Spleen (tissue), 11 donors: ENCODE measurements at regions not wholly inside any gene's neighbourhood (a gene's known extent, or its start where the extent isn't known, plus 50 kb on each side); places are given as distances from the start of the nearest gene placed in this dataset.

Experiments
- DNase-seq: peaks from one replicate; pipeline ENCODE4 v3.0.0-alpha.2; 2020
- H3K27ac ChIP-seq, 8 donors: fragments of 200-600 bp; sonication (generic) in 7 of 8; 1 replicate in 4 of 8; 2 replicates in 4 of 8; pipeline versions ENCODE4 v1.5.0 to v1.8.0; 2016 to 2021; ENCODE audit warnings: inconsistent platforms in 4 of 8, mild to moderate bottlenecking in 4 of 8, moderate library complexity in 1 of 8
- H3K27me3 ChIP-seq, 7 donors: fragments of 200-600 bp; sonication (generic) in 6 of 7; replicated peaks in 1 of 7; 1 replicate in 4 of 7; 2 replicates in 3 of 7; pipeline versions ENCODE4 v1.5.0 to v1.8.0; 2016 to 2021; ENCODE audit warnings: inconsistent platforms in 3 of 7, mild to moderate bottlenecking in 1 of 7
- H3K36me3 ChIP-seq, 6 donors: fragments of 200-600 bp; sonication (generic) in 5 of 6; 1 replicate in 4 of 6; 2 replicates in 2 of 6; pipeline versions ENCODE4 v1.5.0 to v1.8.0; 2016 to 2021; ENCODE audit warnings: inconsistent platforms in 2 of 6
- H3K4me1 ChIP-seq, 6 donors: fragments of 200-600 bp; sonication (generic) in 5 of 6; 1 replicate in 3 of 6; 2 replicates in 3 of 6; pipeline versions ENCODE4 v1.5.0 to v1.8.0; 2016 to 2021; ENCODE audit warnings: inconsistent platforms in 3 of 6
- H3K4me3 ChIP-seq, 8 donors: fragments of 200-600 bp; sonication (generic) in 7 of 8; 1 replicate in 4 of 8; 2 replicates in 4 of 8; pipeline versions ENCODE4 v1.5.0 to v1.8.0; 2016 to 2021; ENCODE audit warnings: inconsistent platforms in 4 of 8, mild to moderate bottlenecking in 4 of 8, moderate library complexity in 2 of 8
- H3K9me3 ChIP-seq, 8 donors: fragments of 200-600 bp; sonication (generic) in 7 of 8; 1 replicate in 4 of 8; 2 replicates in 4 of 8; pipeline versions ENCODE4 v1.5.0 to v1.8.0; 2016 to 2021; ENCODE audit warnings: inconsistent platforms in 4 of 8
- CTCF ChIP-seq, 11 experiments: fragments of 200-600 bp in 7 of 11; fragments of 450-650 bp in 4 of 11; sonication (generic) in 4 of 11; IDR thresholded peaks in 8 of 11; conservative IDR thresholded peaks in 3 of 11; 1 replicate in 7 of 11; 2 replicates in 4 of 11; pipeline versions ENCODE4 v1.4.0 to v1.8.0; 2016 to 2021; ENCODE audit warnings: antibody characterized with exemption in 11 of 11, inconsistent platforms in 4 of 11, mild to moderate bottlenecking in 1 of 11
- POLR2A ChIP-seq, 3 donors: fragments of 450-650 bp; IDR thresholded peaks; one replicate each; pipeline ENCODE4 v1.5.1; 2017; ENCODE audit warnings: antibody characterized with exemption in 3 of 3, mild to moderate bottlenecking in 1 of 3
- POLR2AphosphoS5 ChIP-seq, 3 donors: sonication (generic); formaldehyde crosslinking; IDR thresholded peaks; one replicate each; pipeline ENCODE4 v1.5.1; 2017; ENCODE audit warnings: antibody characterized with exemption in 3 of 3
- WGBS, 5 donors: extraction: QIAGEN DNeasy Blood & Tissue Kit in 3 of 5; methylation state at CpG; one replicate each; pipeline versions ENCODE4 v1.1.5 to v1.1.7; 2013 to 2018; 5-methylcytosine and 5-hydroxymethylcytosine counted together
- intact Hi-C: fragments of 100-400 bp; cut with DNase I; formaldehyde crosslinking; loops from one replicate; pipeline ENCODE4 v1.15.0; 2023; ENCODE audit warnings: low total_unique reads
- donor health status: healthy with polysubstance abuse.
- donor health status: DM: no; HTN: no; CAD: no; lungs with moderate emphysema.
- donor health status: DM: no; HTN: no; CAD: no.
- donor health status: Bipolar disorder and iron deficiency.
- donor health status: healthy.
- donor health status: DM: no; HTN: no; CAD: no.
- donor health status: DM: yes; HTN: yes; CAD: no.

GRCh38 chr6:142644866-142645265, 300.1 kb downstream of the HIVEP2 start:
- Histone ChIP-seq H3K27ac (no peak overlapping the region), H3K4me1 (no peaks in the 10 kb centered on the region), H3K9me3 (no peaks in the 10 kb centered on the region), H3K4me3 (no peak overlapping the region), H3K27me3 (peaks cover 0 to 5% (median 0%) of the 10 kb centered on the region in 7 donors), H3K36me3 (no peaks in the 10 kb centered on the region)
- DNase-seq, result no peak
- intact Hi-C loops, result no loop called here
- TF ChIP-seq CTCF (IDR thresholded peaks at IDR 0.05 in 8 of 11, conservative IDR thresholded peaks at IDR 0.05 in 3 of 11) (no peak), POLR2AphosphoS5 (IDR thresholded peaks at IDR 0.05) (no peak), POLR2A (IDR thresholded peaks at IDR 0.05) (no peak)
- 75 to 88% (median 79%) methylated on average over 3 of the region's 3 CpGs for WGBS, 5 donors

GRCh38 chr6:142645663-142646062, 299.3 kb downstream of the HIVEP2 start:
- Histone ChIP-seq H3K4me3 (no peak overlapping the region), H3K4me1 (no peaks in the 10 kb centered on the region), H3K27ac (no peak overlapping the region), H3K36me3 (no peaks in the 10 kb centered on the region), H3K27me3 (peaks cover 0 to 5% (median 0%) of the 10 kb centered on the region in 7 donors), H3K9me3 (no peaks in the 10 kb centered on the region)
- no peak for DNase-seq
- intact Hi-C loops, result no loop called here
- WGBS, 5 donors, result 87 to 97% (median 87%) methylated on average over 2 of the region's 2 CpGs
- TF ChIP-seq POLR2A (IDR thresholded peaks at IDR 0.05), result no peak
- no peak for TF ChIP-seq POLR2AphosphoS5 (IDR thresholded peaks at IDR 0.05)
- no peak for TF ChIP-seq CTCF (IDR thresholded peaks at IDR 0.05 in 8 of 11, conservative IDR thresholded peaks at IDR 0.05 in 3 of 11)

- DNase-seq, result no peak
- intact Hi-C loops, result no loop called here
- Histone ChIP-seq H3K4me3 (no peak overlapping the region), H3K27ac (no peak overlapping the region), H3K36me3 (no peaks in the 10 kb centered on the region), H3K9me3 (no peaks in the 10 kb centered on the region), H3K27me3 (peaks cover 0 to 5% (median 0%) of the 10 kb centered on the region in 7 donors), H3K4me1 (no peaks in the 10 kb centered on the region)
- 48 to 66% (median 54%) methylated on average over 6 of the region's 6 CpGs for WGBS, 5 donors
- no peak for TF ChIP-seq POLR2AphosphoS5 (IDR thresholded peaks at IDR 0.05)
- no peak for TF ChIP-seq POLR2A (IDR thresholded peaks at IDR 0.05)
- TF ChIP-seq CTCF (IDR thresholded peaks at IDR 0.05 in 8 of 11, conservative IDR thresholded peaks at IDR 0.05 in 3 of 11), result no peak
Measured at GRCh38 chr6:142647449-142648035, 297.4 kb downstream of the HIVEP2 start.

GRCh38 chr6:142648036-142648451, 296.9 kb downstream of the HIVEP2 start:
- H3K36me3 ChIP-seq, result no peaks in the 10 kb centered on the region
- 33 to 66% (median 34%) methylated on average over 3 of the region's 3 CpGs for WGBS, 5 donors
- no peak overlapping the region for H3K4me3 ChIP-seq
- H3K27ac ChIP-seq, result no peak overlapping the region
- no peak for TF ChIP-seq CTCF (IDR thresholded peaks at IDR 0.05 in 8 of 11, conservative IDR thresholded peaks at IDR 0.05 in 3 of 11)
- no peak for TF ChIP-seq POLR2AphosphoS5 (IDR thresholded peaks at IDR 0.05)
- no peak for TF ChIP-seq POLR2A (IDR thresholded peaks at IDR 0.05)
- intact Hi-C loops, result no loop called here
- no peak for DNase-seq
- H3K9me3 ChIP-seq, result no peaks in the 10 kb centered on the region
- H3K4me1 ChIP-seq, result no peaks in the 10 kb centered on the region
- peaks cover 0 to 5% (median 0%) of the 10 kb centered on the region in 7 donors for H3K27me3 ChIP-seq
